T47D (cell line): ENCODE measurements at regions not wholly inside any gene's neighbourhood (a gene's known extent, or its start where the extent isn't known, plus 50 kb on each side); places are given as distances from the start of the nearest gene placed in this dataset.

Experiments used
- DNase-seq, 2 experiments: peaks; one replicate each; pipeline versions ENCODE4 v3.0.0 to v3.0.0-alpha.2; 2011 to 2012; ENCODE audit warnings: low read depth in 1 of 2, low spot score in 1 of 2
- JUND ChIP-seq: IDR thresholded peaks from 2 replicates; pipeline ENCODE4 v1.6.1; 2012; ENCODE audit warnings: low read depth
- in situ Hi-C: cut with HindIII; loops from 2 replicates; pipeline ENCODE4 v1.10.0; 2016; ENCODE audit warnings: low sequenced_read_pairs, low pct_unique_long_range_greater_than_20kb

GRCh38 chr1:69492286-69492685 lies 75.4 kb upstream of the LRRC7 start:
- no peak for TF ChIP-seq JUND
- DNase-seq: no peak
- in situ Hi-C loops: no loop called here

- no peak for DNase-seq
- no peak for TF ChIP-seq JUND
- in situ Hi-C loops: no loop called here
Observed at GRCh38 chr1:69494221-69494620, 73.5 kb upstream of the LRRC7 start.

- TF ChIP-seq JUND: no peak
- in situ Hi-C loops: no loop called here
- no peak for DNase-seq
Observed at GRCh38 chr1:69497441-69498221, 70.1 kb upstream of the LRRC7 start.

- TF ChIP-seq JUND: no peak
- no peak for DNase-seq
- in situ Hi-C loops: no loop called here
Observed at GRCh38 chr1:69498711-69499110, 69.0 kb upstream of the LRRC7 start.

GRCh38 chr1:69499203-69499803 lies 68.4 kb upstream of the LRRC7 start:
- no peak for DNase-seq
- TF ChIP-seq JUND: no peak
- in situ Hi-C loops: no loop called here

- in situ Hi-C loops: no loop called here
- TF ChIP-seq JUND: no peak
Observed at GRCh38 chr1:69502991-69503390, 64.7 kb upstream of the LRRC7 start.

GRCh38 chr1:69504730-69505252 lies 62.9 kb upstream of the LRRC7 start:
- no peak for DNase-seq
- TF ChIP-seq JUND: no peak
- in situ Hi-C loops: no loop called here

More at GRCh38 chr1:69502991-69503390, 64.7 kb upstream of the LRRC7 start:
- no peak for DNase-seq

- no peak for TF ChIP-seq JUND
- DNase-seq: no peak
- in situ Hi-C loops: no loop called here
Observed at GRCh38 chr1:69506311-69506710, 61.4 kb upstream of the LRRC7 start.

- in situ Hi-C loops: no loop called here
- no peak for DNase-seq
- TF ChIP-seq JUND: no peak
Observed at GRCh38 chr1:69506721-69507120, 61.0 kb upstream of the LRRC7 start.

- TF ChIP-seq JUND: no peak
- DNase-seq: no peak
- in situ Hi-C loops: no loop called here
Observed at GRCh38 chr1:69510026-69510425, 57.7 kb upstream of the LRRC7 start.

- TF ChIP-seq JUND: no peak
- DNase-seq: no peak
- in situ Hi-C loops: no loop called here
Observed at GRCh38 chr1:69511426-69512192, 56.1 kb upstream of the LRRC7 start.

- in situ Hi-C loops: no loop called here
- no peak for TF ChIP-seq JUND
- no peak for DNase-seq
Observed at GRCh38 chr1:69513601-69514000, 54.1 kb upstream of the LRRC7 start.
